Keratinocyte (primary cell): ENCODE measurements at regions not wholly inside any gene's neighbourhood (a gene's known extent, or its start where the extent isn't known, plus 50 kb on each side); places are given as distances from the start of the nearest gene placed in this dataset.

Source experiments
- DNase-seq: peaks from one replicate; pipeline ENCODE4 v3.0.0-alpha.2; 2011; ENCODE audit warnings: low read depth, missing footprints, low spot score
- FAIRE-seq: peaks from 2 replicates; lab custom pipeline; 2011; peaks lifted over from hg19 to GRCh38; lab: Jason Lieb, UNC
- H2AFZ ChIP-seq: 2 replicates; pipeline ENCODE4 v1.6.0; 2012; ENCODE audit warnings: low read length, control low read depth, inconsistent platforms; ENCODE audit not compliant: control insufficient read depth
- H3K27ac ChIP-seq: 2 replicates; pipeline ENCODE4 v1.5.1; 2011; ENCODE audit warnings: low read length; ENCODE audit not compliant: control insufficient read depth, insufficient read depth
- H3K27me3 ChIP-seq: 3 replicates; pipeline ENCODE4 v1.6.0; 2011; ENCODE audit warnings: low read length; ENCODE audit not compliant: control insufficient read depth, insufficient read depth; ENCODE audit errors: extremely low read depth
- H3K36me3 ChIP-seq, 2 experiments: 2 replicates in 1 of 2; 3 replicates in 1 of 2; pipeline ENCODE4 v1.5.1; 2011; ENCODE audit warnings: low read length in 2 of 2, mild to moderate bottlenecking in 1 of 2; ENCODE audit not compliant: control insufficient read depth in 2 of 2, insufficient read depth in 2 of 2; ENCODE audit errors: extremely low read depth in 1 of 2
- H3K4me1 ChIP-seq: 3 replicates; pipeline ENCODE4 v1.5.1; 2011; ENCODE audit warnings: low read length; ENCODE audit not compliant: control insufficient read depth, insufficient read depth; ENCODE audit errors: extremely low read depth
- H3K4me2 ChIP-seq: 3 replicates; pipeline ENCODE4 v1.6.0; 2011; ENCODE audit warnings: low read depth, low read length; ENCODE audit not compliant: control insufficient read depth, insufficient read depth; ENCODE audit errors: extremely low read depth
- H3K4me3 ChIP-seq, 3 experiments: fragments of 200-600 bp in 1 of 3; sonication (generic) in 1 of 3; 2 replicates in 2 of 3; 3 replicates in 1 of 3; pipeline ENCODE4 v1.5.1; 2011 to 2016; ENCODE audit warnings: low read length in 3 of 3, mild to moderate bottlenecking in 3 of 3, control low read depth in 2 of 3, inconsistent platforms in 1 of 3, low read depth in 1 of 3, mixed read lengths in 1 of 3, mixed run types in 1 of 3, moderate library complexity in 1 of 3; ENCODE audit not compliant: control insufficient read depth in 2 of 3, insufficient read depth in 2 of 3; ENCODE audit errors: extremely low read depth in 1 of 3
- H3K79me2 ChIP-seq: 2 replicates; pipeline ENCODE4 v1.6.0; 2012; ENCODE audit warnings: low read length; ENCODE audit not compliant: control insufficient read depth, insufficient read depth
- H3K9ac ChIP-seq: 3 replicates; pipeline ENCODE4 v1.6.0; 2011; ENCODE audit warnings: low read length; ENCODE audit not compliant: control insufficient read depth, insufficient read depth; ENCODE audit errors: extremely low read depth
- H3K9me1 ChIP-seq: 3 replicates; pipeline ENCODE4 v1.6.0; 2011; ENCODE audit warnings: low read length; ENCODE audit not compliant: control insufficient read depth, insufficient read depth; ENCODE audit errors: extremely low read depth
- H3K9me3 ChIP-seq: 2 replicates; pipeline ENCODE4 v1.5.1; 2012; ENCODE audit warnings: low read depth, low read length; ENCODE audit not compliant: control insufficient read depth
- H4K20me1 ChIP-seq: 3 replicates; pipeline ENCODE4 v1.6.0; 2011; ENCODE audit warnings: low read length; ENCODE audit not compliant: control insufficient read depth, insufficient read depth; ENCODE audit errors: extremely low read depth
- CTCF ChIP-seq, 3 experiments: IDR thresholded peaks in 1 of 3; conservative IDR thresholded peaks in 1 of 3; optimal IDR thresholded peaks in 1 of 3; 2 replicates in 2 of 3; 3 replicates in 1 of 3; pipeline versions ENCODE3 to v1.5.1; 2011; ENCODE audit warnings: low read length in 3 of 3, mild to moderate bottlenecking in 3 of 3, moderate library complexity in 2 of 3, control low read depth in 1 of 3, inconsistent platforms in 1 of 3; ENCODE audit not compliant: insufficient read depth in 2 of 3; ENCODE audit errors: extremely low read depth in 1 of 3
- EZH2 ChIP-seq: IDR thresholded peaks from one replicate; pipeline ENCODE4 v1.6.1; 2012; ENCODE audit warnings: inconsistent platforms, mild to moderate bottlenecking, low read length, moderate library complexity
- dilution Hi-C: fragments of 300-500 bp; cut with MboI; formaldehyde crosslinking; loops from one replicate; pipeline ENCODE4 v1.7.0; 2020; ENCODE audit warnings: low sequenced_read_pairs; ENCODE audit not compliant: extremely low pct_ligation_motif_present

- FAIRE-seq, result no peak
- H3K27me3 ChIP-seq, result no peaks in the 10 kb centered on the region
- no peak overlapping the region for H3K27ac ChIP-seq
- dilution Hi-C loops, result no loop called here
- no peak overlapping the region for H3K4me3 ChIP-seq
- H3K9me1 ChIP-seq, result no peaks in the 10 kb centered on the region
- no peaks in the 10 kb centered on the region for H3K79me2 ChIP-seq
- no peak for TF ChIP-seq CTCF (optimal IDR thresholded peaks at IDR 0.05 in 1 of 3, IDR thresholded peaks at IDR 0.05 in 1 of 3, conservative IDR thresholded peaks at IDR 0.05 in 1 of 3; ENCODE audit: extremely low read depth in 1 of 3, insufficient read depth in 2 of 3, low read length in 3 of 3)
- TF ChIP-seq EZH2, result no peak
- H3K9me3 ChIP-seq, result no peaks in the 10 kb centered on the region
- H3K9ac ChIP-seq, result no peak overlapping the region
- H2AFZ ChIP-seq, result no peak overlapping the region
- no peaks in the 10 kb centered on the region for H3K4me1 ChIP-seq
- H4K20me1 ChIP-seq, result no peaks in the 10 kb centered on the region
- no peak overlapping the region for H3K4me2 ChIP-seq
- no peak for DNase-seq
- H3K36me3 ChIP-seq, result no peaks in the 10 kb centered on the region
Observed at GRCh38 chr14:100469632-100470522, 117.3 kb downstream of the BEGAIN start.

GRCh38 chr14:100470523-100470897 is 116.7 kb downstream of the BEGAIN start:
- Histone ChIP-seq H3K36me3 (no peaks in the 10 kb centered on the region), H3K27me3 (no peaks in the 10 kb centered on the region), H3K9me1 (no peaks in the 10 kb centered on the region), H3K9me3 (no peaks in the 10 kb centered on the region), H3K4me3 (no peak overlapping the region), H3K27ac (no peak overlapping the region), H3K79me2 (no peaks in the 10 kb centered on the region), H3K4me2 (no peak overlapping the region), H3K9ac (no peak overlapping the region), H4K20me1 (no peaks in the 10 kb centered on the region), H3K4me1 (no peaks in the 10 kb centered on the region), H2AFZ (no peak overlapping the region)
- dilution Hi-C loops, result no loop called here
- no peak for TF ChIP-seq EZH2
- TF ChIP-seq CTCF (optimal IDR thresholded peaks at IDR 0.05 in 1 of 3, IDR thresholded peaks at IDR 0.05 in 1 of 3, conservative IDR thresholded peaks at IDR 0.05 in 1 of 3; ENCODE audit: extremely low read depth in 1 of 3, insufficient read depth in 2 of 3, low read length in 3 of 3), result no peak
- DNase-seq (no peak), FAIRE-seq (no peak)
